GM12891 (cell line): ENCODE measurements at regions not wholly inside any gene's neighbourhood (a gene's known extent, or its start where the extent isn't known, plus 50 kb on each side); places are given as distances from the start of the nearest gene placed in this dataset.

Source experiments
- DNase-seq: peaks from one replicate; pipeline ENCODE4 v3.0.0; 2011; ENCODE audit warnings: low spot score; ENCODE audit not compliant: insufficient read length
- FAIRE-seq: peaks from 2 replicates; lab custom pipeline; 2011; peaks lifted over from hg19 to GRCh38; lab: Jason Lieb, UNC
- PAX5 ChIP-seq: IDR thresholded peaks from 2 replicates; pipeline ENCODE4 v1.6.1; 2011; ENCODE audit warnings: low read length, moderate library complexity, mild to moderate bottlenecking; ENCODE audit not compliant: insufficient read depth, severe bottlenecking
- POLR2A ChIP-seq: IDR thresholded peaks from 2 replicates; pipeline ENCODE4 v1.6.1; 2011; ENCODE audit warnings: low read depth, low read length, control low read depth
- POLR2AphosphoS5 ChIP-seq: IDR thresholded peaks from 2 replicates; pipeline ENCODE4 v1.6.1; 2011; ENCODE audit warnings: low read depth, low read length, control low read depth
- POU2F2 ChIP-seq: IDR thresholded peaks from 2 replicates; pipeline ENCODE4 v1.6.1; 2011; ENCODE audit warnings: low read depth, mild to moderate bottlenecking, control low read depth, low read length, moderate library complexity
- SPI1 ChIP-seq: IDR thresholded peaks from 2 replicates; pipeline ENCODE4 v1.6.1; 2011; ENCODE audit warnings: low read depth, low read length, control low read depth
- TAF1 ChIP-seq: IDR thresholded peaks from 2 replicates; pipeline ENCODE4 v1.6.1; 2011; ENCODE audit warnings: low read depth, low read length, control low read depth

GRCh38 chr3:130242850-130243569 is 102.5 kb upstream of the COL6A5 start:
- DNase-seq (no peak), FAIRE-seq (no peak)

DNA sequence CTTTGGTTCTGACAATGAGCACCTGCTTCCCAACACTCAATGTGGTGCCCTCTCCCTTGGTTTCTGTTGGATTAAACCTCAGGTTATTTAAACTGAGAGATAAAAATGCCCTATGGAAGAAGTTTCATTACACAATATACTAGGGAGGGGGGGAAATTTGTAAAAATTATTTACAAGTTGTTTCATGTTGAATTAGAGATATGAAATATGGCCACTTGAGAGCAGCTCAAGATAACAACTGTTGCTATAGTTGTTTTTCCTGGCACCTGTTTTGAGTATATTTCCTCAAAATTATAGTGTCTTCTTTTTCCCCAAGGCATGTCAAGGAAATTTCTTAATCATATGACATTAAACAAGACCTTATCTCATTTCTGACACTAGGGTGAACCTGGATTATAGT is 101.7 kb upstream of the COL6A5 start:
- TF ChIP-seq TAF1 (no peak), POLR2AphosphoS5 (no peak), PAX5 (no peak), SPI1 (no peak), POU2F2 (no peak), POLR2A (no peak)
- FAIRE-seq: no peak
- no peak for DNase-seq

More at GRCh38 chr3:130242850-130243569, 102.5 kb upstream of the COL6A5 start:
- no peak for TF ChIP-seq SPI1
- no peak for TF ChIP-seq TAF1
- no peak for TF ChIP-seq PAX5
- no peak for TF ChIP-seq POLR2AphosphoS5
- TF ChIP-seq POLR2A: no peak
- no peak for TF ChIP-seq POU2F2

DNA sequence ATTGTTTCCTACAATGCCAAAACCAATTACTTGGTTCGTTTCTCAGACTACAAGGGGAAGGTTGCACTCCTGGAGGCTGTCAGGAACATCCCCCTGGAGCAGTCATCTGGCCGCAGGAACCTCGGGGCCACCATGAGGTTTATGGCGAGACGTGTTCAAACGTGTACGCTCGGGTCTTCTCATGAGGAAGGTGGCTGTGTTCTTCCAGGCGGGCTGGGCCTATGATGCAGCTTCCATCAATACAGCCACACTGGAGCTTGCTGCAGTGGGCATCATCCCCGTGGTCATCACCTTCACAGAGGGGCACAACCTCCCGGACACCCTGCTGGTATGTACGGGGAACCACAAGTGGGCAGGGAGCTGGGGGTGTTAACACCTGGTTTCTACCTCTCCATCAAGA is 94.5 kb upstream of the COL6A5 start:
- DNase-seq (no peak), FAIRE-seq (no peak)
- TF ChIP-seq POU2F2: no peak
- TF ChIP-seq SPI1: no peak
- TF ChIP-seq POLR2AphosphoS5: no peak
- TF ChIP-seq PAX5: no peak

GRCh38 chr3:130255442-130255841 is 90.0 kb upstream of the COL6A5 start:
- DNase-seq (no peak), FAIRE-seq (no peak)
- no peak for TF ChIP-seq PAX5
- TF ChIP-seq POU2F2: no peak
- no peak for TF ChIP-seq TAF1
- TF ChIP-seq POLR2AphosphoS5: no peak
- no peak for TF ChIP-seq POLR2A
- TF ChIP-seq SPI1: no peak

DNA sequence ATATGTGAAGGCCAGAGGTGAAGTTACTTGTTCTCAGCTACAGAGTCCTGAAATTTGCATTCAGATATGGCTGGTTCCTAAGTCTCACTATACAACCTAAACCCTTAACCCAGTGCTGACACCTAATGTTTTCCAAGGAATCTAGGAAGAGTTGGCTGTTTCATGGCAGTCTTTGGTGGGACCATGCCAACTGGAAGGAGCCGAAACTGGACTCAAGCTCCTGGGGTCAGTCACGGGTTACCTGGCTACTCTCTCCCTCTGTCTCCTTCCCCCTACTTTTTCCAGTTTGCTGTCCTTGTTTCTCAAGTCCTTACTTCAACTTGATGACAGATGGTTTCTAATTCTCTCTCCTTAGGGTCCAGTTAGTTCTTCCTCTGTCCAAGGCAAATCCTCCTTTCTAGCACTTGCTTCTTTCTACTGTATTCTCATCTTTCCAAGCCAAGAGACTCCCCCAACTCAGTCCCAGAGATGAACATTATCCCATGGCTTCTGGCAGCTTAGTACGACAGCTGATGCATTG is 88.6 kb upstream of the COL6A5 start:
- no peak for FAIRE-seq
- TF ChIP-seq PAX5 (no peak), POLR2A (no peak), POLR2AphosphoS5 (no peak), TAF1 (no peak), SPI1 (no peak), POU2F2 (no peak)
- DNase-seq: no peak

GRCh38 chr3:130258532-130258952 is 86.9 kb upstream of the COL6A5 start:
- no peak for DNase-seq
- no peak for FAIRE-seq
- TF ChIP-seq SPI1: no peak
- no peak for TF ChIP-seq TAF1

- TF ChIP-seq POLR2AphosphoS5: no peak
- TF ChIP-seq POLR2A: no peak
- FAIRE-seq: no peak
- no peak for DNase-seq
Measured at GRCh38 chr3:130259166-130259874, 86.2 kb upstream of the COL6A5 start.

GRCh38 chr3:130260918-130261317 is 84.6 kb upstream of the COL6A5 start:
- TF ChIP-seq SPI1 (no peak), POU2F2 (no peak), POLR2AphosphoS5 (no peak), TAF1 (no peak), POLR2A (no peak), PAX5 (no peak)
- no peak for DNase-seq
- FAIRE-seq: no peak

- FAIRE-seq: no peak
- DNase-seq: no peak
- TF ChIP-seq POU2F2: no peak
- no peak for TF ChIP-seq POLR2A
- TF ChIP-seq SPI1: no peak
- TF ChIP-seq POLR2AphosphoS5: no peak
- TF ChIP-seq PAX5: no peak
- no peak for TF ChIP-seq TAF1
Measured at GRCh38 chr3:130263708-130264107, 81.8 kb upstream of the COL6A5 start.

GRCh38 chr3:130266817-130267216 is 78.7 kb upstream of the COL6A5 start:
- FAIRE-seq (no peak), DNase-seq (no peak)
- no peak for TF ChIP-seq SPI1
- TF ChIP-seq POU2F2: no peak
- TF ChIP-seq TAF1: no peak
- no peak for TF ChIP-seq POLR2A
